PC-3 (cell line): ENCODE measurements at regions not wholly inside any gene's neighbourhood (a gene's known extent, or its start where the extent isn't known, plus 50 kb on each side); places are given as distances from the start of the nearest gene placed in this dataset.

Experiments used
- EZH2 ChIP-seq: fragments of 300-600 bp; sonication (generic); IDR thresholded peaks from one replicate; pipeline ENCODE4 v1.6.1; 2017; ENCODE audit warnings: antibody characterized with exemption, mild to moderate bottlenecking, low read length; ENCODE audit not compliant: unreplicated experiment
- EZH2phosphoT487 ChIP-seq: fragments of 300-600 bp; sonication (generic); IDR thresholded peaks from 2 replicates; pipeline ENCODE4 v1.6.1; 2018; ENCODE audit warnings: mild to moderate bottlenecking, antibody characterized with exemption, low read length, borderline replicate concordance
- TF ChIP-seq, protein P1 (sequence below): fragments of 300-600 bp; sonication (generic); conservative IDR thresholded peaks from 2 replicates; pipeline ENCODE4 v1.5.1; 2017; ENCODE audit warnings: antibody characterized with exemption, low read depth, mild to moderate bottlenecking, low read length

DNA sequence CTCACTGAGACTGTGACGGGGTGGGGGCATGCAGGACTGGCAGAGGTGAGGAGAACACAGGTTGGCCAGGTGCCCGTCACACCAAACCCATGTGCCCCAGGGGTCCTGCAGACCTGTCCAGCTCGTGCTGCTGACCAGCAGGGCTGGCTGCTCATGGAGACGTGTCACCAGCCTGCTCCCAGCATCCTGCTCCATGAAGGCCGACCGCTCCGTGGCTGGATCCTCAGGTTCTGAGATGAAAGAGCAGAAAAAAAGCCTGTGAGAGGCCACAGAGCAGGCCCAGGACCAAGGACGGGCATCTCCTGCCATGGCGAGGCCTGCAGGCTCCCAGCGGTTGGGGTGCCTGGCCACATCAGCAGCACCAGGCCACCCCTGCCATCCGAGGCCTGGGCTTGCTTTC, 71.7 kb upstream of the DRD5 start:
- TF ChIP-seq, protein P1, sequence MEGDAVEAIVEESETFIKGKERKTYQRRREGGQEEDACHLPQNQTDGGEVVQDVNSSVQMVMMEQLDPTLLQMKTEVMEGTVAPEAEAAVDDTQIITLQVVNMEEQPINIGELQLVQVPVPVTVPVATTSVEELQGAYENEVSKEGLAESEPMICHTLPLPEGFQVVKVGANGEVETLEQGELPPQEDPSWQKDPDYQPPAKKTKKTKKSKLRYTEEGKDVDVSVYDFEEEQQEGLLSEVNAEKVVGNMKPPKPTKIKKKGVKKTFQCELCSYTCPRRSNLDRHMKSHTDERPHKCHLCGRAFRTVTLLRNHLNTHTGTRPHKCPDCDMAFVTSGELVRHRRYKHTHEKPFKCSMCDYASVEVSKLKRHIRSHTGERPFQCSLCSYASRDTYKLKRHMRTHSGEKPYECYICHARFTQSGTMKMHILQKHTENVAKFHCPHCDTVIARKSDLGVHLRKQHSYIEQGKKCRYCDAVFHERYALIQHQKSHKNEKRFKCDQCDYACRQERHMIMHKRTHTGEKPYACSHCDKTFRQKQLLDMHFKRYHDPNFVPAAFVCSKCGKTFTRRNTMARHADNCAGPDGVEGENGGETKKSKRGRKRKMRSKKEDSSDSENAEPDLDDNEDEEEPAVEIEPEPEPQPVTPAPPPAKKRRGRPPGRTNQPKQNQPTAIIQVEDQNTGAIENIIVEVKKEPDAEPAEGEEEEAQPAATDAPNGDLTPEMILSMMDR: no peak
- TF ChIP-seq EZH2phosphoT487 (no peak), EZH2 (no peak)
